ENCODE measurements at regions not wholly inside any gene's neighbourhood (a gene's known extent, or its start where the extent isn't known, plus 50 kb on each side); places are given as distances from the start of the nearest gene placed in this dataset.

DNA sequence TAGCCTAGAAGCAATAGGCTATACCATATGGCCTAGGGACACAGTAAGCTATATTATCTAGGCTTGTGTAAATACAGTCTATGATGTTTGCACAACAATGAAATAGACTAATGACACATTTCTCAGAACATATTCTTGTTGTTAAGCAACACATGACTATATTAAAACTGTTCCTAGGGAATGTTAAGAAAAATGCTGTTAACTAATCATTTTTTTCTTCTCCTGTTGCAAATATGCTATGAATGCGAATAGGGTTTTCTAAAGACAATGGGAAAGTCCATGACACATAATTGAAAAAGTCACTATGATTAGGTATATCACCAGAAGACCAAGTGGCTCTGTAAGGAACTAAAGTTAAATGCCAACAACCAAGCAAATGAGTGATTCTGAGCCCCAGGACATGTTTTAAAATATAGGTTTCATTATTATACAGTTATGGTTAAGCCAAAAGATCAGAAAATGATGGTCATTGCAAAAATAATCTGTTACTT lies 454.0 kb upstream of the SORCS1 start:
- ChIA-PET POLR2A (no interaction called here), CTCF (no interaction called here)
- Histone ChIP-seq H3K36me3 (ENCODE audit: control insufficient read depth, insufficient read depth, low read length) (no peaks in the 10 kb centered on the region), H3K4me1 (no peaks in the 10 kb centered on the region), H3K9me3 (no peaks in the 10 kb centered on the region), H3K27me3 (replicated peaks; ENCODE audit: control insufficient read depth, insufficient read depth, low read length) (no peaks in the 10 kb centered on the region), H3K4me3 (ENCODE audit: low read depth, low read length) (no peak overlapping the region)
- no peaks in the 10 kb centered on the region for H3K4me1 Mint-ChIP-seq (ENCODE audit: low read depth, unreplicated experiment)
- H3K27me3 Mint-ChIP-seq (ENCODE audit: insufficient read depth, unreplicated experiment), result peaks cover 2% of the 10 kb centered on the region
- no peak for DNase-seq
- intact Hi-C loops (cut with micrococcal nuclease; ENCODE audit: unreplicated experiment), result no loop called here
- no peak overlapping the region for H3K27ac Mint-ChIP-seq (ENCODE audit: unreplicated experiment)
- peaks cover 6% of the 10 kb centered on the region for H3K9me3 Mint-ChIP-seq (ENCODE audit: unreplicated experiment)
- TF ChIP-seq, protein P1, sequence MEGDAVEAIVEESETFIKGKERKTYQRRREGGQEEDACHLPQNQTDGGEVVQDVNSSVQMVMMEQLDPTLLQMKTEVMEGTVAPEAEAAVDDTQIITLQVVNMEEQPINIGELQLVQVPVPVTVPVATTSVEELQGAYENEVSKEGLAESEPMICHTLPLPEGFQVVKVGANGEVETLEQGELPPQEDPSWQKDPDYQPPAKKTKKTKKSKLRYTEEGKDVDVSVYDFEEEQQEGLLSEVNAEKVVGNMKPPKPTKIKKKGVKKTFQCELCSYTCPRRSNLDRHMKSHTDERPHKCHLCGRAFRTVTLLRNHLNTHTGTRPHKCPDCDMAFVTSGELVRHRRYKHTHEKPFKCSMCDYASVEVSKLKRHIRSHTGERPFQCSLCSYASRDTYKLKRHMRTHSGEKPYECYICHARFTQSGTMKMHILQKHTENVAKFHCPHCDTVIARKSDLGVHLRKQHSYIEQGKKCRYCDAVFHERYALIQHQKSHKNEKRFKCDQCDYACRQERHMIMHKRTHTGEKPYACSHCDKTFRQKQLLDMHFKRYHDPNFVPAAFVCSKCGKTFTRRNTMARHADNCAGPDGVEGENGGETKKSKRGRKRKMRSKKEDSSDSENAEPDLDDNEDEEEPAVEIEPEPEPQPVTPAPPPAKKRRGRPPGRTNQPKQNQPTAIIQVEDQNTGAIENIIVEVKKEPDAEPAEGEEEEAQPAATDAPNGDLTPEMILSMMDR (IDR thresholded peaks at IDR 0.05; ENCODE audit: insufficient read depth in 1 of 2, low read depth in 1 of 2, low read length in 1 of 2, severe bottlenecking in 1 of 2, unreplicated experiment in 1 of 2), result no peak
- no peak overlapping the region for H3K4me3 Mint-ChIP-seq (ENCODE audit: unreplicated experiment)
- peaks cover 4% of the 10 kb centered on the region for H3K36me3 Mint-ChIP-seq (ENCODE audit: insufficient read depth, unreplicated experiment)
- no TSS peak for BruUV-seq (replicated peaks)

DNA sequence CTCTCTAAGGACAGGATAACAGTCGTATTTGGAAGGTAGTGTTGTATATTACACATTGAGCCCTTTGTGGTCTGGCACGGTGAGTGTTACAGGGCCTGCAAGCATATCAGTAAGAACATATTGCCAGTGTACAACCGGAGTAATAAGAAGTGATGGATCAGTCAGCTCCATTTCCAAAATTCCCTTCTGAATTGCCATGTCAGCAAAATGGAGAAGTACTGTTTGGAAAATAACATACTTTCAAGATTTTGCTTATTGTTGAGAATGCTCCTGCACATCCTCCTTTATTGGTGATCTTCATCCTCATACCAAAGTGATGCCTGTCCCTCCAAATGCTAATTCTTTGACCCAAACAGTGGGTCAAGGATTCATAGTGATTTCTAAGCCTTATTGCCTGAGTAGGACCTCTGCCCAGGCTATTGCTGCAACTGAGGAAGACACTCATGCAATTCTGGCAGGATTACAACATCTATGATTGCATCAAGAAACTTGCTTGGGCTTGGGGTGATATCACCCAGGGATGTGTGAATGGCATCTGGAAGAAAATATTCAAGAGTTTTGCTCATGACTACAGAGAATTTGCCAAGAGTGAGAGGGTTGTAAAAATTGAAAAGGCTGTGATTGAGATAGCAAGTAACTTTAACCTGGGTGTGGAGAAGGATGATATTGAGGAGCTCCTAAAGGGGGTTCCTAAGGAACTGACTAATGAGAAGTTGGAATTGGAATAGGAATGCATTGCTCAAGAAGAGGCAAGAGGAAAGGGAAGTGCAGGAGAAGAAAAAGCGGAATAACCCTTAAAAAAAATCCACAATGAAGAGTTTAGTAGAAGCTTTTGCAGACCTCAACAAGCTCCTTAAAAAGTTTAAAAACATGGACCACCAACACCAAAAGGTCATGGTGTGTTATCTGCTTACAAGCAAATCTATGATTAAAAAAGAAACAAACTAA lies 452.2 kb upstream of the SORCS1 start:
- H3K4me1 Mint-ChIP-seq (ENCODE audit: low read depth, unreplicated experiment), result no peaks in the 10 kb centered on the region
- POLR2A ChIA-PET, result interaction anchor here (0.7 kb wide), 1 partner anchor 228 kb away, joined by 3 read pairs; no protein-coding TSS in a partner anchor
- peaks cover 4% of the 10 kb centered on the region for H3K36me3 Mint-ChIP-seq (ENCODE audit: insufficient read depth, unreplicated experiment)
- DNase-seq, result no peak
- intact Hi-C loops (cut with micrococcal nuclease; ENCODE audit: unreplicated experiment), result no loop called here
- peaks cover 6% of the 10 kb centered on the region for H3K9me3 Mint-ChIP-seq (ENCODE audit: unreplicated experiment)
- BruUV-seq (replicated peaks), result no TSS peak
- Histone ChIP-seq H3K4me3 (ENCODE audit: low read depth, low read length) (no peak overlapping the region), H3K9me3 (no peaks in the 10 kb centered on the region), H3K4me1 (no peaks in the 10 kb centered on the region), H3K36me3 (ENCODE audit: control insufficient read depth, insufficient read depth, low read length) (no peaks in the 10 kb centered on the region), H3K27me3 (replicated peaks; ENCODE audit: control insufficient read depth, insufficient read depth, low read length) (no peaks in the 10 kb centered on the region)
- TF ChIP-seq, protein P1 (IDR thresholded peaks at IDR 0.05; ENCODE audit: insufficient read depth in 1 of 2, low read depth in 1 of 2, low read length in 1 of 2, severe bottlenecking in 1 of 2, unreplicated experiment in 1 of 2), result no peak
- peaks cover 2% of the 10 kb centered on the region for H3K27me3 Mint-ChIP-seq (ENCODE audit: insufficient read depth, unreplicated experiment)
- CTCF ChIA-PET, result no interaction called here
- H3K4me3 Mint-ChIP-seq (ENCODE audit: unreplicated experiment), result no peak overlapping the region
- H3K27ac Mint-ChIP-seq (ENCODE audit: unreplicated experiment), result no peak overlapping the region

DNA sequence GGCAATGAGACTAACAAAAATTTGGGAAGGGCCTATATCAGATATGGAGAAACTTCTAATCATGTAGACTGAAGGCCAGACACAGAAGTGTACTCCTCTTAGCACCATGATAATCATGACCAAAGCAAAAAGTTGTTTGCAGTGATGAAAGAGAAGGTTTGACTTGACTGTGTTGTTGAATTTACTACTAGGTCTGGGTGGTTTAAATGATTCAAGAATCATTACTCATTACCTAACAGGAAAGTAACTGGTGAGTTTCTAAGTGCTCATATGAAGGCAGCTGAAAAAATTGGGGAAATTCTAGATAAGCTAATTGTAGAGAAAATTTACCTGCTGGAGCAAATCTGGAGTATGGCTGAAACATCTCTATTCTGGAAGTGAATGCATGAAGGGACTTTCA lies 451.5 kb upstream of the SORCS1 start:
- no peak overlapping the region for H3K4me3 ChIP-seq (ENCODE audit: low read depth, low read length)
- Mint-ChIP-seq H3K4me1 (ENCODE audit: low read depth, unreplicated experiment) (no peaks in the 10 kb centered on the region), H3K36me3 (ENCODE audit: insufficient read depth, unreplicated experiment) (peaks cover 4% of the 10 kb centered on the region), H3K9me3 (ENCODE audit: unreplicated experiment) (peaks cover 6% of the 10 kb centered on the region), H3K27ac (ENCODE audit: unreplicated experiment) (no peak overlapping the region), H3K4me3 (ENCODE audit: unreplicated experiment) (no peak overlapping the region), H3K27me3 (ENCODE audit: insufficient read depth, unreplicated experiment) (peaks cover 2% of the 10 kb centered on the region)
- H3K9me3 ChIP-seq, result no peaks in the 10 kb centered on the region
- no peaks in the 10 kb centered on the region for H3K36me3 ChIP-seq (ENCODE audit: control insufficient read depth, insufficient read depth, low read length)
- intact Hi-C loops (cut with micrococcal nuclease; ENCODE audit: unreplicated experiment), result no loop called here
- H3K27me3 ChIP-seq (replicated peaks; ENCODE audit: control insufficient read depth, insufficient read depth, low read length), result no peaks in the 10 kb centered on the region
- TF ChIP-seq, protein P1 (IDR thresholded peaks at IDR 0.05; ENCODE audit: insufficient read depth in 1 of 2, low read depth in 1 of 2, low read length in 1 of 2, severe bottlenecking in 1 of 2, unreplicated experiment in 1 of 2), result no peak
- H3K4me1 ChIP-seq, result no peaks in the 10 kb centered on the region
- BruUV-seq (replicated peaks), result no TSS peak
- no peak for DNase-seq
- CTCF ChIA-PET, result no interaction called here
- POLR2A ChIA-PET, result no interaction called here
